ENCODE measurements at regions not wholly inside any gene's neighbourhood (a gene's known extent, or its start where the extent isn't known, plus 50 kb on each side); places are given as distances from the start of the nearest gene placed in this dataset.

DNA sequence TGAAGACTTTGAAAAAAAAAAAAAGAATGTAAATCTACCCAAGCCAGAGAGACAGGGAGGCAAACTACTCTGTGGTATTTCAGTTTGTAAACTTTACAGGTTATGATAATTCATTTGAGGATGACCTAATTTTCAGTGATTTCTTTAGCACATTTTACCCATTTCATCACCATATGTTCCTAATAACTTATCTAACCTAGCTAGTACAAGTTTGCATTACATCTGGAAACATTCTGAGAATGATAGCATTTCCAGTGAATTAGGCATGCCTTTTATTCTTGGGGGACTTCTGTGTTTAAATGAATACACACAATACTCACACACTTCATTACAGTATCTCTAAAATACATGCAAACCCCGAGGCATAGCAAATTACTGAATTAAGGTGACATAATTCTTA, 1055.5 kb downstream of the PCDH18 start:
- DNase-seq, result no peak

DNA sequence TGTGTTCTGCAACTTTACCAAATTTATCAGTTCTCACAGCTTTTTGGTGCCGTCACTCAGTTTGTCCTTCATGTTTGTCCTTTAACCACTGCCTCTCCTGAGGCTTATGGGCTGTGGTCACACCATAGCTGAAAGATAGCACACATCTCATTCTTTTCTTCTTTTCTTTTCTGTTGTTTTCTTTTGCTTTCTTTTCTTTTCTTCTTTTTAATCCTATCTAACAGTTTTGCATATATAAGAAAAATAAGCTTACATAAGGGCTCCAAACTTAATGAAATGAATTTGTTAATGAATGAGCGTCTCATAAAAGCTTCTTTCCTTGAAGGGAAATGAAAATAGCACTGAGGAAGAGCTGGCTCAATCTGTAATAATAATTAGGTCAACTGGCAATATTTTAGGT, 1061.2 kb downstream of the PCDH18 start:
- DNase-seq, result no peak

DNA sequence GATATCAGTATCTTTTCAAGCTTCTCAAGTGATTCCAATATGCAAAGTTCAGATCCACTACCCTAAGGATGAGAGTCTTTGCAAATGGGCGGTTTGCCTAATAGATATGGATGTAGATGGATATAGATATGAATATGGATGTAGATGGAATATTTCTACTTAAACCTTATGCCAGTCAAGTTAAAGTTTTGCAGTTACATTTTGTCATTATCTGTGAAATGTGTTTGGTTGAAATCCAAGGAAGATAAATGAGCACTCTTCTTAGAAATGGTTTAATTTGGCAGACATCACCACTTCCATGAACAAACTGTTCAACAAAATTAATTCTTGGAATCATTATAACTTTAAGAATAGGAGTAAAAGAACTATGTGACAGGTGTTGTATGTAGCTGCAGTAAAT, 1066.6 kb downstream of the PCDH18 start:
- no peak for DNase-seq

DNA sequence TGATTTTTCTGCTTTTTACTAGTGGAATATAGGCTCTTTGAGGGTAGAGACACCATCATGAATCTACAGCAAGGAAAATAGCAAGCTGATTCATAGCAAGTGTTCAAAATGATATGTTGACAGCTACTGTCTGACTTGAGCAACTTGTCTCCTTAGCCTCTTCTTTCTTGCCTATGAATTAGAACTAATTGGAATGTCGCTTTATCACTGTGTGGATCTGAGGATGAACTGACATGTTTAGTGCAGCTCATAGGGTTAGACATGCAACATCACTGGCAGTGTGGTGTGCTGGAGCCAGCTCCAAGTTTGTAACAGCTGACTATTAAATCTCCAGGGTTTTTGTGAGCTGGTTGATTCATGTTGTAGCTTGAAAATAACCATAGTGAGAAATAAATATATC, 1068.4 kb downstream of the PCDH18 start:
- DNase-seq, result no peak

- DNase-seq, result no peak
Observed at GRCh38 chr4:136461533-136461932, 1070.8 kb downstream of the PCDH18 start.

DNA sequence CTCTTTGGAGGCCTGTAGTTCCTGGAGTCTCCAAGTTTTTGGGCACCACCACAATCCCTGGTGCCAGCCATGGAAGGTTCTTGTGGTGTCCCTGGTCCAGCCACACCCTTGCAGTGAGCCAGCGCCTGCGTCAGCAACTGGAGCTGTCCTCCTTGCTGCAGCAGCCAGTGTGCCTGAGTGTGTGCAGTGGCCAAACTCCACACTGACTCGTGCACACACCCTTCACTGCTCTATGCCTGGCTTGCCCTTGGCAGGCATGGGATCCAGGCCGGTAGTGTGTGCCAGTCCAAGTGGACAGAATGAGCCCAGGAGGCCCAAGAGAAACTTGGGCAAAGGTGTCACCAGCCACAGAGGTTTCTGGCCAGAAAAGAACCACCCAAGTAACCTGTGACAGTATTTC, 1074.0 kb downstream of the PCDH18 start:
- no peak for DNase-seq

DNA sequence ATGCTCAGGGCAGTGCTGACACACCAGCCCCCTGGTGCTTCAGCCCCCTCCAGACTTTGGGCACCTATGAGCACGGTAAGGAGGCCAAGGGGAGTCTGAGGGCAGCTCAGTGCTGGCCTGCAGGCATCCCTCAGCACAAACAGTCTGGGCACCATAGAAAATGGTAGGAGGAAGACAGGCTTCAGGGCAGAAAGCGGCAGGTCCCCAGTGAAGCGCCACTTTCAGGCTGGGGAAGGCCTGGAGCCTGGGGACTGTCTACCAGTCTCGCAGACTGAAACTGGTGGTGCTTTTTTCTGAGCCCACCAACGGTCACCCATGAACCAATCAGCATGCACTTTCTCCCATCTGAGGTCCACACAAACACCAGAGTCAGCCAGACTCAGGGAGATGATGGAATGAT, 1074.7 kb downstream of the PCDH18 start:
- no peak for DNase-seq

DNA sequence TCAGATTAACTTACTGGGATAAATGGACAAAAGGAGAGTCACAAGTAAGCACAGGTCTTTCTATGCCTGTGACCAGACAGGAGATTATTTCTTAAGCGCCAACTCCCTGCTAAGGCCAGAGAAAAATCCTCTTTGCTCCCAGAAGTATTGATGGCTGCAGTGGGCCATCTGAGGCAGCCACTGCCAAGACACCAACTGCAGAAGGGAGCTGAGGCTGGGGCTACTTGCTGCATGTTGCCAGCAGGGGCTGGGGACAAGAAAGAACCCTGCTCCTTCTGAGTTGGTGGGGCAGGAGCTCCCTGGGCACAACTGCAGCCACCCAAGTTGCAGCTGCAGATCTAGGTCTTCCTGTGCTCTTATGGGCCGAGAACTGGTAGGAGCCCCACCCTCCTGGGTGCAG, 1075.3 kb downstream of the PCDH18 start:
- DNase-seq, result no peak

DNA sequence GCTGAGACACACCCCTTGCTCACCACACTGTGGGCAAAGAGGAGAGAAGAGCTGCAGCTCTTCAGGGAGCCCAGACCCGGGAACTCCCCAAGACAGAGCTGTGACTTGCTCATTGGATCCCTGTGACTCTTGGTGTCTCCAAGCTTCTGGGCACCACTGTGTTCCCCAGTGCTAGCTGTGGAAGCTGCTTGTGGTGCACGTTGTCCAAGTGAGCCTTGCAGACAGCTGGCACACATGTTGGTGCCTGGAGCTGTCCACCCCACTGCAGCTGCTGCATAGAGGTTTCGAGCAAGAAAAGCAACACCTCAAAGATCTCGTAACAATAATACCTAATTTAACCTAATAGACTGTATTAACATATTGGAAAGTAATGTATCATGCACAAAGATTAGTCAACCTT, 1089.3 kb downstream of the PCDH18 start:
- no peak for DNase-seq

GRCh38 chr4:136442447-136442846, 1089.8 kb downstream of the PCDH18 start:
- DNase-seq, result no peak

GRCh38 chr4:136441629-136442282, 1090.5 kb downstream of the PCDH18 start:
- no peak for DNase-seq

- no peak for DNase-seq
Observed at GRCh38 chr4:136438645-136439044, 1093.6 kb downstream of the PCDH18 start.

DNA sequence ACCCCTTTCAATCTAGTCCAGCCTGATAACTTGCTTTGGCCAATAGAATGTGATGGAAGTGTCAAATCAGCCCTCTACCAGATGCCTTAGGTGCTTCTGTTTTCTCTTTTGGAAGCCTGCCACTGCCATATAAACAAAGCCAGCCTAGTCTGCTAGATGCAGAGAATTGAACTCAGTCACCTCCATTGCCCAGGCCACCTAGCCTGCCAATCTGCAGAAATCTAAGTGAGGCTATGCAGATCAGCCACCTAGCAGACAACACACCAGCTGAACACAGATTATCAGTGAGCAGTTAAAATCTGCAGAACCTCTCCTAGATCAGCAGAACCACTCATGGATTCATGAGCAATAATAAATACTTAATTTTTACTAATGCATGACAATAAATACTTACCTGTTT, 1108.2 kb downstream of the PCDH18 start:
- DNase-seq, result no peak

DNA sequence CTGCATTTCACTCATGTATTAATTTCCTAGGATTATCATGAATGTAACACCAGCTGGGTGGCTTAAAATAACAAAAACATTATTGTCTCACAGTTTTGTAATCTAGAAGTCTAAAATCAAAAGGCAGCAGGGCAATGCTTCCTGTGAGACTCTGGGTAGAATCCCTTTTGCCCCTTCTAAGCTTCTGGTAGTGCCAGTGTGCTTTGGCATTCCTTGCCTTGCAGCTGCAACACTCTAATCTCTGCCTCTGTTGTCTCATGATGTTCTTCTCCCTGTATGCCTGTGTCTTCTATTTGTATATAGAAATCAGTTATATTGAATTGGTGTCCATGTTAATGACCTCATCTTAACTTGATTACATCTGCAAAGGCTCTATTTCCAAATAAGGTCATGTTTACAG, 1117.3 kb downstream of the PCDH18 start:
- no peak for DNase-seq

DNA sequence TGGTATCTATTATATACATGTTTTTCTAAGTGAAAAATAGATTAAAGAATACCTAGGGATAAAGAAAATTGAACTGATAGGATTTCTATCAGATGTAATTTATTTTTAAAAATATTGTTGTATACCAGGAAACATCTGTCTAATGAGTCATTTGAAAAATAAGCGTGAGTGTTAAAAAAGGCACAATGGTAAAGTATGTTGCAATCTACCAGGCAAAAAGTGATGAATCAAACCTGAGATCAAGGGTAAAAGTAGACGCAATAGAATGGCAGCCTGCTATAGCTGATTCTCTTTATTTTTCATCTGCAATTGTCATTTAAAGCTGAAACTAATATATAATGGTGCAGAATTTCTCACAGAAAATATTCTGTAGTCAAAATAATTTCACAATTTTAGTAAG, 1119.6 kb downstream of the PCDH18 start:
- no peak for DNase-seq

- DNase-seq, result no peak
Observed at GRCh38 chr4:136400829-136401228, 1131.5 kb downstream of the PCDH18 start.

GRCh38 chr4:136395212-136395722, 1137.0 kb downstream of the PCDH18 start:
- no peak for DNase-seq

DNA sequence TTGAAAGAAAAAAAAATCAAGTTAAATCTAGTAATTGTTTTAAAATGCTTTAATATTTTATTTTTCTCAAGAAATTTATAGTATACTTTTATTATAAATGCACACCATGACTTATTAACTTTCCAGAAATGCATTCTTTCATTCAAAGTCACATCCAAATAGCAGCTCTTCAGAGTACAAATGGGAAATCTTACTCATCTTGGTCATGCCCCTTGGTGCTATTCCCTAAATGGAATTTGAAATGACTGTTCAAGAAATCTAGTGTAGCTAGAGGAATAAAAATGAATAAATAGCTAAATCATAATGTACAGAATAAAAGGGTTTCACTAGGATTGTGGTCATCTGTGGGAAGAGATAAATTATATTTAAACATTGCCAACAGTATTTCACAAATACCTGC, 1139.7 kb downstream of the PCDH18 start:
- DNase-seq, result no peak

DNA sequence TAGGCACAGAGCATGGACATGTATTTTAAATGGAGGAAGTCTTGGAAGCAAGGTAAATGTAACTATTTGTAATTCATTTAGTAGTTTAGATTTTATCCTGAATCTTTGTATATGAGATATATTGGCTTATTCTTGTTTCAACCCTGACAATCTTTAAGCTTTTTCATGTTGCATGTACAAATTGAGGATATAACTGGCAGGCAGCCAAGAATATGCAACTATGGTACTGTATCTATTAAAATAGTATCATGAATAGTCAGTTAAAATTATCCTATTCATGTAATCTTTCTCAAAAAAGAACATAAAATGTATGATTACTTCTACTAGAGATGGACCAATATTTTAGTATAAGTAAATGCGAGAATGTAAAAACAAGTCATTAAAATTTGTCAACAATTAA, 1141.5 kb downstream of the PCDH18 start:
- no peak for DNase-seq

DNA sequence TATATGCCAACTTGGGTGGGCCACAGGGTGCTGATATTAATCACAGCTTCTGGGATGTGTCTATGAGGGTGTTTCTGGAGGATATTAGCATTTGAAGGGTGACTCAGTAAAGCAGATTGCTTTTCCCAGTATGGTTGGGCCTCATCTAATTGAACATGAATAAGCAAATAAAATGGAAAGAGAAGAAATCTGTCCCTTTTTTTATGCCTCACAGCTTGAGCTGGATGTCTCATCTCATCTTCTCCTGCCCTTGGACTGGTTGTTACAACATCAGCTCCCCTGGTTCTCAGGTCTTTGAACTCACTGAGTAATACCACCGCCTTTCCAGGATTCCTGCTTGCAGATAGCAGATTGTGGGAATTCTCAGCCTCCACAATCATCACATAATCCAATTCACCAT, 1149.2 kb downstream of the PCDH18 start:
- no peak for DNase-seq

DNA sequence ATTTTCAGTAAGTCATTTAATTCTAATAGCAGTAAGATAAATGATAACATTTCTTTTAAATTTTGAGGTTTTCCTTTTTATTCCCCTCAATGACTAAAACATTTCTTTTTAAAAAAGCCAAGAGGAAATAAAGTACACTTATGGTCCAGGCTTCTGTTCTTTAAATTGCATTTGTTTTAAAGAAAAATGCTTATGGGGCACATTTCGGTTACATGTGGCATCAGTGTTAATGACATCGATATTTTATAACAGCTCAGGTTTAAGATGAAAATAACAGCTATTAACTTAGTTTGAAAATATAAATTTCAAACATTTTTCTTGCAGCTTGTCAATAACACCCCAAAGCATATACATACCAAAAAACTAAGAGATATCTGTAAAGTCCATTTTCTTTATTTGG, 1161.1 kb downstream of the PCDH18 start:
- no peak for DNase-seq

GRCh38 chr4:136369073-136369472, 1163.2 kb downstream of the PCDH18 start:
- no peak for DNase-seq

GRCh38 chr4:136357556-136357955, 1174.7 kb downstream of the PCDH18 start:
- DNase-seq, result no peak

GRCh38 chr4:136355970-136356369, 1176.3 kb downstream of the PCDH18 start:
- no peak for DNase-seq

DNA sequence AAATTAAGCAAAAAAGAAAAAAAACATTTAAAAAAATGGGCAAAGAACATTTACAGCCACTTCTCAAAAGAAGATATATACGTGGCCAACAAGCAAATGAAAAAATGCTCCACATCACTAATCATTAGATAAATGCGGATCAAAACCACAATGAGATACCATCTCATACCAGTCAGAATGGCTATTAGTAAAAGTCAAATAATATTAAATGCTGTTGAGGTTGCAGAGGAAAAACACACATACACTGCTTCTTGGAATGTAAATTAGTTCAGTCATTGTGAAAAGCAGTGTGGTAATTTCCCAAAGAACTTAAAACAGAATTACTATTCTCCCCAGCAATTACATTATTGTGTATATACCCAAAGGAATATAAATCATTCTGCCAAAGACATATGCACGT, 1189.0 kb downstream of the PCDH18 start:
- DNase-seq, result no peak

DNA sequence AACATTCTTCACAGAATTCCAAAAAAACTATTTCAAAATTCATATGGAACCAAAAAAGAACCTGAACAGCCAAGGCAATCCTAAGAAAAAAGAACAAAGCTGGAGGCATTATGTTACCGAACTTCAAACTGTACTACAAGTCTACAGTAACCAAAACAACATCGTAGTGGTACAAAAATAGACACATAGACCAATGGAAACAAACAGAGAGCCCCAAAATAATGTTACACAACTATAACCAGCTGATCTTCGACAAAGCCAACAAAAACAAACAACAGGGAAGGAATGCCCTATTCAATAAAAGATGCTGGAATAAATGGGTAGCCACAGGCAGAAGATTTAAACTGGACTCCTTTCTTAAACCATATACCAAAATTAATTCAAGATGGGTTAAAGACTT, 1189.6 kb downstream of the PCDH18 start:
- no peak for DNase-seq
